B cell (primary cell): ENCODE measurements at regions not wholly inside any gene's neighbourhood (a gene's known extent, or its start where the extent isn't known, plus 50 kb on each side); places are given as distances from the start of the nearest gene placed in this dataset.

Source experiments
- ATAC-seq: fragments of 200-7000 bp; cut with Tn5 transposase; one replicate; pipeline ENCODE4 v1.10.0; 2021; ENCODE audit warnings: low read depth, mild to moderate bottlenecking, moderate number of reproducible peaks, moderate library complexity
- CTCF ChIA-PET: fragments of 350-600 bp; sonication (Branson Sonifier 250); formaldehyde crosslinking; loops from one replicate; lab custom pipeline; 2021; ENCODE audit warnings: antibody characterized with exemption, inconsistent platforms; lab: Charles Lee
- POLR2A ChIA-PET: fragments of 350-600 bp; sonication (Branson Sonifier 250); formaldehyde crosslinking; loops from one replicate; lab custom pipeline; 2021; ENCODE audit warnings: antibody characterized with exemption; lab: Charles Lee
- DNase-seq: peaks from one replicate; pipeline ENCODE4 v3.0.0; 2013
- H2AFZ ChIP-seq: 2 replicates; pipeline ENCODE4 v1.6.1; 2012; ENCODE audit warnings: mild to moderate bottlenecking, low read depth, low read length; ENCODE audit not compliant: insufficient read depth, poor library complexity, severe bottlenecking
- H3K27ac ChIP-seq, 2 donors: 1 replicate in 1 of 2; 2 replicates in 1 of 2; pipeline ENCODE4 v1.5.1; 2012 to 2013; ENCODE audit warnings: low read length in 2 of 2, mild to moderate bottlenecking in 2 of 2, moderate library complexity in 1 of 2
- H3K27me3 ChIP-seq, 4 experiments: fragments of 200-600 bp in 1 of 4; sonication (generic) in 1 of 4; replicated peaks in 1 of 4; 1 replicate in 2 of 4; 2 replicates in 2 of 4; pipeline versions ENCODE4 v1.6.1 to v1.7.0; 2013 to 2016; ENCODE audit warnings: low read length in 3 of 4, mild to moderate bottlenecking in 2 of 4, mixed read lengths in 1 of 4, moderate library complexity in 1 of 4; ENCODE audit not compliant: insufficient read depth in 4 of 4, control insufficient read depth in 3 of 4; ENCODE audit errors: control extremely low read depth in 1 of 4
- H3K36me3 ChIP-seq, 2 experiments: replicated peaks in 1 of 2; 1 replicate in 1 of 2; 2 replicates in 1 of 2; pipeline versions ENCODE4 v1.6.1 to v1.7.1; 2013; ENCODE audit warnings: low read length in 1 of 2; ENCODE audit not compliant: insufficient read depth in 2 of 2, control insufficient read depth in 1 of 2; ENCODE audit errors: control extremely low read depth in 1 of 2, extremely low read depth in 1 of 2
- H3K4me1 ChIP-seq, 2 donors: fragments of 200-600 bp in 1 of 2; sonication (generic) in 1 of 2; 1 replicate in 1 of 2; 2 replicates in 1 of 2; pipeline versions ENCODE4 v1.5.1 to v1.6.1; 2013 to 2017; ENCODE audit warnings: low read length in 2 of 2; ENCODE audit not compliant: control insufficient read depth in 2 of 2, insufficient read depth in 2 of 2
- H3K4me2 ChIP-seq: replicated peaks from 2 replicates; pipeline ENCODE3; 2012; ENCODE audit warnings: mild to moderate bottlenecking, low read depth, low read length; ENCODE audit not compliant: poor library complexity, severe bottlenecking
- H3K4me3 ChIP-seq, 5 experiments: fragments of 200-600 bp in 1 of 5; sonication (generic) in 1 of 5; 1 replicate in 3 of 5; 2 replicates in 2 of 5; pipeline versions ENCODE4 v1.5.1 to v1.7.0; 2011 to 2016; ENCODE audit warnings: low read length in 4 of 5, mild to moderate bottlenecking in 4 of 5, low read depth in 2 of 5, control low read depth in 1 of 5, moderate library complexity in 1 of 5; ENCODE audit not compliant: insufficient read depth in 1 of 5; ENCODE audit errors: control extremely low read depth in 1 of 5, extremely low read depth in 1 of 5
- H3K79me2 ChIP-seq: fragments of 200-600 bp; sonication (generic); one replicate; pipeline ENCODE4 v1.6.0; 2016; ENCODE audit warnings: low read length; ENCODE audit not compliant: control insufficient read depth, insufficient read depth
- H3K9ac ChIP-seq: fragments of 200-600 bp; sonication (generic); 2 replicates; pipeline ENCODE4 v1.6.1; 2017; ENCODE audit warnings: mild to moderate bottlenecking, low read length, moderate library complexity
- H3K9me3 ChIP-seq, 3 donors: one replicate each; pipeline versions ENCODE4 v1.6.1 to v1.7.1; 2013; ENCODE audit warnings: low read length in 2 of 3; ENCODE audit not compliant: control insufficient read depth in 2 of 3, insufficient read depth in 1 of 3; ENCODE audit errors: control extremely low read depth in 1 of 3
- H4K20me1 ChIP-seq: 2 replicates; pipeline ENCODE4 v1.6.0; 2012; ENCODE audit warnings: mild to moderate bottlenecking, low read length; ENCODE audit not compliant: insufficient read depth, control insufficient read depth, poor library complexity, severe bottlenecking
- H3K27ac Mint-ChIP-seq: one replicate; pipeline ENCODE4 v1.8.0; 2021; ENCODE audit warnings: mixed read lengths
- H3K27me3 Mint-ChIP-seq: one replicate; pipeline ENCODE4 v1.8.0; 2021; ENCODE audit warnings: mixed read lengths
- H3K4me1 Mint-ChIP-seq: one replicate; pipeline ENCODE4 v1.8.0; 2021; ENCODE audit warnings: mixed read lengths
- H3K4me3 Mint-ChIP-seq: one replicate; pipeline ENCODE4 v1.8.0; 2021; ENCODE audit warnings: mixed read lengths
- H3K9me3 Mint-ChIP-seq: one replicate; pipeline ENCODE4 v1.8.0; 2022; ENCODE audit warnings: mixed read lengths; ENCODE audit not compliant: insufficient read depth
- EZH2 ChIP-seq: IDR thresholded peaks from 2 replicates; pipeline ENCODE4 v1.6.1; 2012; ENCODE audit warnings: borderline replicate concordance, low read depth, mild to moderate bottlenecking, moderate library complexity, low read length; ENCODE audit not compliant: insufficient read depth, poor library complexity, severe bottlenecking
- WGBS: methylation state at CpG from one replicate; pipeline ENCODE4 v1.1.5; 2013; ENCODE audit warnings: missing lambda C conversion rate; ENCODE audit not compliant: insufficient coverage; 5-methylcytosine and 5-hydroxymethylcytosine counted together
- intact Hi-C: fragments of 100-400 bp; cut with micrococcal nuclease; formaldehyde crosslinking; loops from one replicate; pipeline ENCODE4 v1.10.0; 2022
- TF ChIP-seq, protein P1 (sequence below): fragments of 200-600 bp; IDR thresholded peaks from one replicate; pipeline ENCODE4 v1.8.0; 2022; ENCODE audit warnings: antibody characterized with exemption, mild to moderate bottlenecking

DNA sequence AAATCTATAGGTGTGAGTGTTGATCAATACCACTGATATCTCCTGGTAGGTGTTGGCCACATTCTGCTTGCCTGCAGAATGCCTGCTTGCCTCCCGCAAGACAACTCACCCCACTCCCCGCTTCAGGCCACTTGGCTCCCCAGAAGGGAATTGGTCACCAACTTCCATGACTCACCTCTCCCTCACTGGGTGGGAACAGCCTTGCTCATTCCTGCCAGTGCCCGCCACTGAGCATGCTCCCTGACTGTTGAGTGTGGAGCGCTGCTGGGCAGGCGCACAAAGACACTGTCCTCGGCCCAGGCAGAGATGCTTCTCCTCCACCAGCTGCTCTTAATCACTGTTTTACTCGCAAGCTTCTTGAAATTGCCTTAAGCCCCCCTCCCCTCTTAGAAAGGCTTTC, 57.3 kb upstream of the PPP2R3A start:
- no peak overlapping the region for H3K27ac Mint-ChIP-seq
- Histone ChIP-seq H3K79me2 (no peaks in the 10 kb centered on the region), H3K27me3 (no peaks in the 10 kb centered on the region), H2AFZ (no peak overlapping the region), H4K20me1 (no peaks in the 10 kb centered on the region), H3K4me3 (no peak overlapping the region), H3K36me3 (no peaks in the 10 kb centered on the region), H3K9me3 (no peaks in the 10 kb centered on the region), H3K4me2 (no peak overlapping the region), H3K9ac (no peak overlapping the region), H3K4me1 (no peaks in the 10 kb centered on the region), H3K27ac (no peak overlapping the region)
- 95% methylated on average over 7 of the region's 7 CpGs for WGBS
- peaks cover 4% of the 10 kb centered on the region for H3K27me3 Mint-ChIP-seq
- no peak overlapping the region for H3K4me3 Mint-ChIP-seq
- CTCF ChIA-PET, result no interaction called here
- DNase-seq (no peak), ATAC-seq (no peak)
- no peak for TF ChIP-seq EZH2
- TF ChIP-seq, protein P1, sequence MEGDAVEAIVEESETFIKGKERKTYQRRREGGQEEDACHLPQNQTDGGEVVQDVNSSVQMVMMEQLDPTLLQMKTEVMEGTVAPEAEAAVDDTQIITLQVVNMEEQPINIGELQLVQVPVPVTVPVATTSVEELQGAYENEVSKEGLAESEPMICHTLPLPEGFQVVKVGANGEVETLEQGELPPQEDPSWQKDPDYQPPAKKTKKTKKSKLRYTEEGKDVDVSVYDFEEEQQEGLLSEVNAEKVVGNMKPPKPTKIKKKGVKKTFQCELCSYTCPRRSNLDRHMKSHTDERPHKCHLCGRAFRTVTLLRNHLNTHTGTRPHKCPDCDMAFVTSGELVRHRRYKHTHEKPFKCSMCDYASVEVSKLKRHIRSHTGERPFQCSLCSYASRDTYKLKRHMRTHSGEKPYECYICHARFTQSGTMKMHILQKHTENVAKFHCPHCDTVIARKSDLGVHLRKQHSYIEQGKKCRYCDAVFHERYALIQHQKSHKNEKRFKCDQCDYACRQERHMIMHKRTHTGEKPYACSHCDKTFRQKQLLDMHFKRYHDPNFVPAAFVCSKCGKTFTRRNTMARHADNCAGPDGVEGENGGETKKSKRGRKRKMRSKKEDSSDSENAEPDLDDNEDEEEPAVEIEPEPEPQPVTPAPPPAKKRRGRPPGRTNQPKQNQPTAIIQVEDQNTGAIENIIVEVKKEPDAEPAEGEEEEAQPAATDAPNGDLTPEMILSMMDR, result no peak
- H3K4me1 Mint-ChIP-seq, result no peaks in the 10 kb centered on the region
- H3K9me3 Mint-ChIP-seq, result no peaks in the 10 kb centered on the region
- intact Hi-C loops, result no loop called here
- POLR2A ChIA-PET, result no interaction called here

DNA sequence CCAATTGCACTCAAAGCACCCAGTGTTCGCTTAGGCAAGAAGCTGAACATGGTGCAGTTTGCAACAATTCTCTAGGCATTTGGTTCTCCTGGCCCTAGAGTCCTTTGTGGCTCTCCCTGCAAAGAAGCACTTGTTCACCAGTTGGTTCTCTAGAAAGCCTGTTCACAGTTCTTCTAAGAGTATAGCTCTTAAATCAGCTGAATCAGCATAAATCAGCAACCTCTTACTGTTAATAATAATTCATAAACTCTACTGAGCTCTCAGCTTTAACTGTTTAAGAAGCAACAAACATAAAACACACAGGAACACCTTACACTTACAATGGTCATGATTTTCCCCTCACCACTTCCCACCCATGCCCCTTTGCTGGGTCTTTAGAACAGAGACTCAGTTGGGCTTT, 56.8 kb upstream of the PPP2R3A start:
- Histone ChIP-seq H3K79me2 (no peaks in the 10 kb centered on the region), H3K4me3 (no peak overlapping the region), H3K9me3 (no peaks in the 10 kb centered on the region), H3K36me3 (no peaks in the 10 kb centered on the region), H3K27ac (no peak overlapping the region), H4K20me1 (no peaks in the 10 kb centered on the region), H3K9ac (no peak overlapping the region), H3K4me1 (no peaks in the 10 kb centered on the region), H3K27me3 (no peaks in the 10 kb centered on the region), H3K4me2 (no peak overlapping the region), H2AFZ (no peak overlapping the region)
- Mint-ChIP-seq H3K4me3 (no peak overlapping the region), H3K4me1 (no peaks in the 10 kb centered on the region), H3K27me3 (peaks cover 5% of the 10 kb centered on the region), H3K27ac (no peak overlapping the region), H3K9me3 (no peaks in the 10 kb centered on the region)
- POLR2A ChIA-PET, result no interaction called here
- DNase-seq, result no peak
- intact Hi-C loops, result no loop called here
- 100% methylated on average over 1 of the region's 1 CpG for whole genome bisulfite sequencing
- ATAC-seq, result no peak
- CTCF ChIA-PET, result no interaction called here
- TF ChIP-seq EZH2, result no peak
- TF ChIP-seq, protein P1, result no peak
